GM23338 (cell line): ENCODE measurements at regions not wholly inside any gene's neighbourhood (a gene's known extent, or its start where the extent isn't known, plus 50 kb on each side); places are given as distances from the start of the nearest gene placed in this dataset.

Experiments used
- CTCF ChIP-seq, 2 experiments: fragments of 200-600 bp in 1 of 2; sonication (generic) in 1 of 2; conservative IDR thresholded peaks; 2 replicates each; pipeline versions ENCODE4 v1.5.1 to v1.6.1; 2016 to 2017; ENCODE audit warnings: antibody characterized with exemption in 2 of 2, low read depth in 2 of 2, mild to moderate bottlenecking in 2 of 2, moderate library complexity in 1 of 2
- POLR2AphosphoS5 ChIP-seq: IDR thresholded peaks from 2 replicates; pipeline ENCODE4 v1.6.1; 2016; ENCODE audit warnings: antibody characterized with exemption, low read depth
- REST ChIP-seq: IDR thresholded peaks from one replicate; pipeline ENCODE4 v1.6.1; 2018; ENCODE audit warnings: antibody characterized with exemption; ENCODE audit not compliant: unreplicated experiment

DNA sequence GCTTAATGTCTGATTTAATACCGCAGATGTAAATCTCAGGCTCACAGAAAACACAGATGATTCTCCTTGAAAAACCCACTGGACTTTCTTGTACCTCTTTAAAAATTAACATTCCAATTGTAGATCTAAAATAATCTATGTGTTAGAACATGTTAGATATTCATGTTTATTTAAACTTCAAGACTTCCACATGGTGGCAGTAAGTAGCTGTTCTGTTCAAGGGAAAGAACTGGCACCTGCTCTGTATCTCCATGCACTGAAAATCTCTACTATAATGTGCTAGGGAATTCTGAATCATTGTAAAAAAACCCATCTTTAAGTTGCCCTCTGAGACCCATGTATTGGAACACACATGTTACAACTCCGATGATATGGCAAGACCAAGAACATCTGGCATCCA, 366.9 kb downstream of the DMRTA1 start:
- TF ChIP-seq CTCF (conservative IDR thresholded peaks at IDR 0.05; ENCODE audit: low read depth in 2 of 2): peak; percentile 60 to 63
- TF ChIP-seq POLR2AphosphoS5: no peak
- no peak for TF ChIP-seq REST
